Epithelial cell of prostate (primary cell): ENCODE measurements at regions not wholly inside any gene's neighbourhood (a gene's known extent, or its start where the extent isn't known, plus 50 kb on each side); places are given as distances from the start of the nearest gene placed in this dataset.
"Not testable (repeated sequence)": the region's sequence is repeated elsewhere in the genome, so short reads cannot be mapped to it uniquely, and the experiment has no call there.

Source experiments
- DNase-seq: peaks from one replicate; pipeline ENCODE4 v3.0.0-alpha.2; 2011; ENCODE audit warnings: low read depth, low spot score
- H3K27ac ChIP-seq: fragments of 450-650 bp; 2 replicates; pipeline ENCODE4 v1.5.1; 2017; ENCODE audit warnings: mild to moderate bottlenecking

DNA sequence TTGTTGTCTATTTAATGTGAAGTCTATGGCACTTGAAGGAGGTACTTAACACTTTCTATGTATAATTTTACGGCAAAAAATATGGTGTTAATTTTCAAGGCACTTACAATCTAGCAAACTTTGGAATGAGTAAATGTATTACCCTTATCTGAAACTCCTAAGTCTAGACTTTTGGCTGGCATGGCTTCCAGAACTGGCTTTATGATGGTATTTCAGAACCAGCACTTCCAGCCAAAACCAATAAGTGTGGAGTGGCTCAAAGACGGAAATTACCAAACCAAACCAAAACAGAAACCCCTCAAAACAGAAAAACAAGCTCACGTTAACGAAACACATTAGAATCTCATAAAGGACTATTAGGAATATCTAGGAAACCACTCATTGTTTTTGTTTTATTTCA lies 205.6 kb upstream of the HAND2 start:
- H3K27ac ChIP-seq = no peak overlapping the region
- no peak for DNase-seq

DNA sequence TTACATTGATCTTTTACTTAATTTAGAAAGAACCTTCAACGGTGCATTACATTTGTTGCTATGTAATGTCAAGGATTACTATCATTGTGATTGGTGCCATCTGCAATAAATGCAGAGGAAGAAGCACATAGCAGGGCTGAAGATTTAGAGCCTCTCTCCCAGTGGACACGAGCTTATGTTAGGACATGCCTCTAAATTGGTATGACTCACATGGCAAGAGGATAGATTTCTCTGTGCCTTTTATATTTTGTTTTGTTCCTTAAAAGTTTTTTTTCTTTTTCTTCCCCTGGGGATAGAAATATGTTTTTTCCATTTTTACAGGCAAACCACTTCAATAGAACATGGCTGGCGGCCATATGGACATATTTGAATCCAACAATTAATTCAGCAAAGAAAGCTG lies 205.0 kb upstream of the HAND2 start:
- DNase-seq = no peak
- H3K27ac ChIP-seq = no peak overlapping the region

DNA sequence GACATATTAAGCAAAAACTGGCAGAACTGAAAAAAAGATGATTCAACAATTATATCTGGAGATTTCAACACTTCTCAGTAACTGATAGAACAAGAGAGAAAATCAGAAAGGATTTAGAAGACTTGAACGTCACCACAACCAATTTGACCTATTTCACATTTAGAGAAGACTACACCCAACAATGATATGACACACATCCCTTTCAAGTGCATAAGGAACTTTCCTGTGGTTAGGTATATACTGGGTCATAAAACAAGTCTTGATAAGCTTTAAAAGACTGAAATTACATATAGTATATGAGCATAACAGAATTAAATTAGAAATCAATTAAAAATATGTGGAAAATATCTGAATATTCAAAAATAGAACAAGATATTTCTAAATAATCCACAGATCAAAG lies 201.2 kb upstream of the HAND2 start:
- DNase-seq = no peak
- no peak overlapping the region for H3K27ac ChIP-seq

DNA sequence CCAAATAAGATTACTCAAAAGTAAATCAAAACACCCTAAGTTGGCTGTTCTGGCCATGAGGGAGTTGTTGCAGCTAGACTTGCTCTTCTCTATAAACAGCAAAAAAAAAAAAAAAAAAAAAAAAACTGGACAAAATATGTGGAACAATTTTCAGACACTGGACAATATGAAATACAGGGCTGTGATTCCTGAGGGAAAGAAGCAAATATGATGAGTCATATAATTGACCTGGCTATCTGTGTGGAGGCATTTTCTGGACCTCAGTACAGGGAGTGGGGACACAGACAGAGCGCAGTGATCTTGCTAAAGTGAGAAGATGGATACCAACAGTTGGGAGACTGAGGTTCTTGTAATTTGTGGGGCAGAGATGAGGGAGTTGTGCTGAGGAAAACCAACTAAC lies 192.0 kb upstream of the HAND2 start:
- no peak for DNase-seq
- H3K27ac ChIP-seq = no peak overlapping the region

DNA sequence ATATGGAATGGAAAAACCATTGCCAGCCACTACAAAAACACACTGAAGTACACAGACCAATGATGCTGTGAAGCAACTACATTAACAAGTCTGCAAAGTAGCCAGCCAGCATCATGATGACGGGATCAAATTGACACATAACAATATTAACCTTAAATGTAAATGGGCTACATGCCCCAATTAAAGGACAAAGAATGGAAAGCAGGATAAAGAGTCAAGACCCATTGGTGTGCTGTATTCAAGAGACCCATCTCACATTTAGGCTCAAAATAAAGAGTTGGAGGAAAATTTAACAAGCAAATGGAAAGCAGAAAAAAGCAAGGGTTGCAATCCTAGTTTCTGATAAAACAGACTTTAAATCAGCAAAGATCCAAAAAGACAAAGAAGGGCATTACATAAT lies 188.5 kb upstream of the HAND2 start:
- not testable (repeated sequence) for DNase-seq, H3K27ac ChIP-seq

DNA sequence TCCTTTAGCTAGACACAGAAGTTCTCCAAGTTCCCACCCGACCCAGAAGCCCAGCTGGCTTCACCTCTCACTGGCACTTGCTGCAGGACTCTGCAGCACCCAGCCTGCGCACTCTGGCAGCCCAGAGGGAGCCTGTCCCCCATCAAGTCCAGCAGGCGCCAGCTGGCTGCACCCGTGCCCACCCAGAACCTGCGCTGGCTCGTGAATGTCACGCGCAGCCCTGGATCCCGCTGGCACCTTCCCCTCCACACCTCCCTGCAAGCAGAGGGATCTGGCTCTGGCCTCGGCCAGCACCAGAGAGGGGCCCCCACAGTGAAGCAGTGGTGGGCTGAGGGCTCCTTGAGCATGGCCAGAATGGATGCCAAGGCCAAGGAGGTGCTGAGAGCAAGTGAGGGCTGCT lies 187.6 kb upstream of the HAND2 start:
- H3K27ac ChIP-seq = no peak overlapping the region
- DNase-seq = no peak

DNA sequence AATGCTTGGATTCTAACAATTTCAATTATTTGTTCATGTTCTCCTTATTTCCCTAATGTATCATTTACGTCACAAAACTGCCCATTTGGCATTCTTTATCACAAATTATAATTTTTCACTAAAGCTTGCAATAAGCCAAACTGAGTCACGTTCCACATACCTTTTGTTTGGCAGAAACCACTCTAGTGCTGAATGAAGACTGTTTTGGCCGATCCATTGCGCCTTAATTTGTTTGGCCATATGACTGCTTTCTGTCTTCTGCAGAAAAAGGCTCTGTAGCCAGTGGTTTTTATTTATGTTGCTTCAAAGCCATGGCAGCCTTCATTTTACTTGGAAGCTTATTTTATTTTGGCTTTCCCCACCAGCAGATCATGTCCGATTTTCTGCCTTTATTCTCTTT lies 184.4 kb upstream of the HAND2 start:
- H3K27ac ChIP-seq = no peak overlapping the region
- no peak for DNase-seq

DNA sequence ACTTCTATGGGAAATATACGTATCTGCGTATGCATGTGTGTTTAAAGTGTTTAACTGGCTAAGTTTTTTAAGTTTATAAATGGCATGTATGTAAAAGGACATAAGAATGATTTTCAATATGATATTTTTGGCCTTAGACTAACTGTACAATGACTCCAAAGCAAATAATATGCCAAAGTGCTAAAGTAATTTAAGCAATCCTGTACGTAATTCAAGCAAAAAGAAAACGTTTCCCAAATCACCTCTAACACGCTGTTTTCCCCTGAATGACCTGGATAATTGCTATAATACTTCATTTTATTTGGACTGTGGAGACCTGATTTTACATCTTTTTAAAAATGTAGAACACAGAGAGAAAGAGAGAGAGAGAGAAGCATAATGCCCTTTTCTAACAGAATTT lies 183.0 kb upstream of the HAND2 start:
- no peak overlapping the region for H3K27ac ChIP-seq

DNA sequence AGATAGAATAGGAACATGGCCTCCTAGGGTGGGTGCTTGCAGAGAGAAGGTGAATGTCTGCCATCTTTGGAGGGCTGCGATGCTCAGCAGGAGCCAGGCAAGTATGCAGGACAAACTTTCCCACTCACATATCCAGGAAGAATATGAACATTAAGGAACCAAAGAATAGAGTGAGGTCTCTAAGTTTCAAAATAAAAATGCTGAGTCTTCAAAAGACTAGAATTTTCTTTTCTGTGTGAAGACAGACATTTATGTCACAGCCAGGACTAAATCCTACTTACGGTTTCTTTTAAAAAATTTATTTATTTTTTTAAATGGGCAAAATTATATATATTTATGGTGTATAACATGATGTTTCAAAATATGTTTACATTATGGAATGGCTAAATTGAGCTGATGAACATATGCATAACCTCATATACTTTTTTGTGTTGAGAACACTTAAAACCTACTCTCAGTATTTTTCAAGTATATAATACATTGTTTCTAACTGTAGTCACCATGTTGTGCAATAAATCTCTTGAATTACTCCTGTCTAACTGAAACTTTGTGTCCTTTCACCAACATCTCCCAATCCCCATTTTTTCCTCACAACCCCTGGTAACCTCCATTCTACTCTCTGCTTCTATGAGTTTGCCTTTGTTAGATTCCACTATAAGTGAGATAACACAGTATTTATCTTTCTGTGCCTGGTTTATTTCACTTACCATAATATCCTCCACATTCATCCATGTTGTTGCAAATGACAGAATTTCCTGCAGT lies 177.8 kb upstream of the HAND2 start:
- no peak for DNase-seq
- no peak overlapping the region for H3K27ac ChIP-seq

More for the DNA sequence above, 183.0 kb upstream of the HAND2 start:
- no peak for DNase-seq

DNA sequence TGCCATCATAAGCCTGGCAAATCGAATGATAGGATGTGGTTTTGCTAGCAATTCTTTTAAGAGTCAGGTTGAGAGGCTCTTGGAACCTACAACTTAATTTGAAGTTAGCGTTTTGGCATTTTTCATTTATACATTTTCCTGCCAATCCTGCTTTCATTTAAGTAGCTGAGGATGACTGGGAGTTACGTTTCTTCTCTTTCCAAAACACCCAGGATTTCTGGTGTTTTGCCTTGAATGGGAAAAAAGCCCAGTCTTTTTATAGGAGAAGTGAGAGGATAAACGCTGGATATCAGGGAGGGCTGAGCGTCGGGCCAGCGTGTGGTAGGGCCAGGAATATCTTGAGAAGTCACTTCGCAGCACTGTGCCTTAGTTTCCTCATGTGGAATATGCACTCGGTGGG lies 174.2 kb upstream of the HAND2 start:
- H3K27ac ChIP-seq = no peak overlapping the region

DNA sequence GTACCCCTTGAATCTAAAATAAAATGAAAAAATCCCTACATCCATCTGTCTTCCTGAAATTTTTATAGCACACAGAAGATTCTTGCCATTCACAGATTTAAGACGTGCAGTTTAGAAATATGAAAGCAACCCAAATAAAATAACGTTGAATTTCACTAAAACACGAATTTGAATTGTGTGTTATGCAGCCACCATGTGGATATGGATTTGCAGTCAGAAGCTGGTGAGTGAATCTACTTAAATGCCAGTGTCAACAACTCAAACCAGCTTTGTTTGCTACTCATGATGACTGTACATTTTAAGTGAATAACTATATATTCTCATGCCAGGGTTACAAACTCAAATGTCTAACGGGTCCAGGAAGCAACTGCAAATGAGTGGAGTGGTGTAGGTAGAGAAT lies 173.0 kb upstream of the HAND2 start:
- DNase-seq = no peak
- no peak overlapping the region for H3K27ac ChIP-seq

More for the DNA sequence above, 174.2 kb upstream of the HAND2 start:
- DNase-seq = no peak

DNA sequence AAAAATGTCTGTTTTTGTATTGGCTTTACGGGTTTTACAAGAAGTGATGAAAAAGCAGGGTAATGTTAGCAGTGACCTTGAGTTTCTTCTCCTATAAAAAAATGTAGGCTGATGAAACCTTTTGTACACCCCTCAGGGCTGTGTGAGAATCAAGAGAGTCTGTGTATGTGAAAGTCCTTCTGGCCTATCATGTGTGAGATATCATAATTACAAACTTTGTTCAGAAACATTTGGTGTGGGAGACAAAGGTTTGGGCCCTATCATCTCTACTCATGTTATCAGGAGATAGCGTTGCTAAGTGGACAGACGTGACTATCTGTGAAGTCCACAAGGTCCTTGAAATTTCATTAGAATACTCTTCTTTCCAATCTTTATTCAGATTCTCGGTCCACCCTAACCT lies 170.6 kb upstream of the HAND2 start:
- no peak overlapping the region for H3K27ac ChIP-seq
- no peak for DNase-seq

DNA sequence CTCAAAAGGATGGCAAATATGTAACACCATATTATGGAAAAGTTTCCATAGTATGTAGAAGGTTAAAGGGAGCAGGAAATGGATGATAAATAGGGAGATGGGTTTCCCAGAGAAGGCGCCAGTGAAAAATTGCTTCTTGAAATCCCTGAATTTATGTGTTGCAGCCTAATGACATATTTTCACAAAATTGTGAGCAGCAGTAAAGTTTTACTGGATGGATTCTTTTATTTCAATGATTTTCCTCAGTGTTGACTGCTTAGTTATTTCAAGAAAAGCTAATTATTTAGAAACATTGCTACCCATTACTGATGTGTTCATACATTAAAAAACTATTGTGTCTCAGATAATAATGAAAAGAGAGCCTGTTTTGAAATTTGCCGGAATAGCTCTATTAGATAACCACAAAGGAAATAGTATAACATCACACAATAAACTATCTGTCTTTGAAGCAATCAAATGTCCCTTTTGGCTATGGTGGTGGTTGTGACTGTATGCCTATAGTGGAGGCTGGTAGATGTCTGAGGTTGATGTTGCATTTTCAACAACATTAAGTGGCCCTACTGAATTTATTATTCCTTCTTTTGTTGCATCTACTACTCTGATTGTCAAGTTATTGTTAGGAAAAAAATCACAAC lies 169.9 kb upstream of the HAND2 start:
- no peak for DNase-seq
- H3K27ac ChIP-seq = no peak overlapping the region

DNA sequence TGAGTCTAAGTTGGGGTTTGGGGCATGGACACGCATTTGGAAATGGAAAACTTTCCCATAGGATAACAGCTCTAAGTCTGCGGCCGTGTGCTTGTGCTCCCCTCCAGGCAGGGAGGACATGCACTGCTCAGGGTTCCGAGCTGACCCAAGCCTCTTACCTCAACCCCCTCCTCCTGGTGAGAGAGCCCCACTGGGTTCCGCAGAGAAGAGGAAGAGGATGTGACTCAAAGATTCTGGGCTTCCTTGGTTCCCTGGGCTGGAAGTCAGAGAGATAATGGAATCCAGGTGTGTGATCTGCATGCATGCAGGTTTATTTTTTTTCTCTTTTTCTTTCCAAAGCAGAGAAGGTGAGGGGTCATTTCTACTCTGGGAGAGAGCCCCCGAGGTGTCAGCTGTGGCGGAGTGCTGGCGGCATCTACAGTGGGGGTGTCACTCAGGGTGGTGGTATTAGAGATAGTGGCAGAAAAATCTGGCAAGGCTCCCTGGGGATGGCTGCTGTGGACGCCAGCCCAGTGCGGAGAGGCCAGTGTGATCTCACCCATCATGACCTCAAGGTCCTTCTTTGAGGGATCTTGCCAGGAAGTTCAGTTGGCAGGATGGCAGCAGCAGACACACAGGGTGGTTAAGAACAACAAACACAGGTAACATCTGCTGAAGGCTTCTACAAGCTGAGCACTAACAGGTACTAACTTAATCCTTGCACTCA lies 168.7 kb upstream of the HAND2 start:
- DNase-seq = no peak
- no peak overlapping the region for H3K27ac ChIP-seq

DNA sequence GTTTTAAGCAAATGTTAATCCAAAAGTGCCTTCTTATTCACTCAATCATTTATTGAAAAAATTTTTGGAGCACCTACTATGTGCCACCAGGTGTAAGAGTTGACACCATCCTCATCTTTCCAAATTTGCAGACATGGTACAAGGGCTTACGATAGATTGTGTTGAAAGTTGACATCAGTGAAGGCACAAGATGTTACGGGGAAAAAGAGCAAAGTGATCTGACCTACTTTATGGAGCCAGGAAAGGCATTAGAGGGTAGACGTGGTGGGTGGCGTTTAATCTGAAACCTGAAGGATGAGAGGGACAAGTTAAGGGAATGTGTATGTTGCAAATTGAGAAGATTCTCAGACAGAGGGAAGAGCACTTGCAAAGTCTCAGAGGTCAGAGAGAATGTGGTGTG lies 167.8 kb upstream of the HAND2 start:
- no peak overlapping the region for H3K27ac ChIP-seq
- no peak for DNase-seq

DNA sequence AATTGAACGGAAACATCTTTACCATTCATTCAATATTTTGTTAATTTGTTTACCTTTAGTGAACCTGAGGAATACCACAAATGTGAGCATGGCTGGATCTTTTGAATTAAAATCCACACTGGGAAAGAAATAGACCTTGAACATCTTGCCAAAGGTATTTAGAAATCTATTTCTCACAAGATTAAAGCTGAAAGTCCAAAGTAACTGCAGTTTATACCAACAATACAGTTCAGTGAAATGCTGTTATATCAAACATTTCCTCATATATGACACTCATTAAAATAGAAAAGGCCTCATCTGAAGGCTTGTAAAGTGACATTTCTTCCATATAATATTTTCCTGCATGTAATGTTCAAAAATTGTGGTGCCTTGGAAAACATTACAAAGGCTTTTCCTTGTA lies 166.5 kb upstream of the HAND2 start:
- no peak for DNase-seq
- no peak overlapping the region for H3K27ac ChIP-seq

DNA sequence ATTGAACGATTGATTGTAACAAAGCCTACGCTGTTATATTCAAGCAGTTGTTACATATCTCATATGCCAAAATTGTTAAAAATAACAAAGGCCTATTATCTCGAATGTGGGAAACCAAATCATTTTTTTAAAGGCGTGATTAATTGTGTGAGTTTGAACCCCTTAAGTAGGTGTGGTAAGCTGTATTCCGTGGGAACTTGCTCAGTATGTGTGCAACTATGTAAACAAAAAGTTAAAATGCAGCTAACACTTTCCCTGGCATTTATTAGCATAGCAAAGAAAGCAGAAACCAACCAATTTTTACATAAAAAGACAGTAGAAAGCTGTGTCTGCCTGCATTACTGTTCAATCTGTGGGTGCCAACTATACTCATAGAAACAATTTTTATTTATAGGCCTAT lies 166.0 kb upstream of the HAND2 start:
- no peak for DNase-seq
- H3K27ac ChIP-seq = no peak overlapping the region

DNA sequence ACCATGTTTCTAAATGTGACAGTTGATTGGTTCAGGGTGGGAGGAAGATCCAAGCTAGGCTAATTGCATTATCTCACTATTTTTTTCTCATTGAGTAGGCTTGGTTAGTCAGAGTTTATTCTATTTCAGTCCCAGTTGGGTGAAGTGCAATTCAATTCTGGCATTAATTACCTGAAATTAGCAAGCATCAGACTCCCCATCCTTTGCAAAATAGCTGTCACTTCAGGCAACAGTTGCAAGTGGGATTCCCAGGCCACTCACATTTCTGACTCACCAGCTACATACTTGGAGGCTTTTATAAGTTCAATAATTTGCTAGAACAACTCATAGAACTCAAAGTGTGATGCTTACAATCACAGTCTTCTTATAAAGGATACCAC lies 155.8 kb upstream of the HAND2 start:
- H3K27ac ChIP-seq = no peak overlapping the region
- DNase-seq = no peak

DNA sequence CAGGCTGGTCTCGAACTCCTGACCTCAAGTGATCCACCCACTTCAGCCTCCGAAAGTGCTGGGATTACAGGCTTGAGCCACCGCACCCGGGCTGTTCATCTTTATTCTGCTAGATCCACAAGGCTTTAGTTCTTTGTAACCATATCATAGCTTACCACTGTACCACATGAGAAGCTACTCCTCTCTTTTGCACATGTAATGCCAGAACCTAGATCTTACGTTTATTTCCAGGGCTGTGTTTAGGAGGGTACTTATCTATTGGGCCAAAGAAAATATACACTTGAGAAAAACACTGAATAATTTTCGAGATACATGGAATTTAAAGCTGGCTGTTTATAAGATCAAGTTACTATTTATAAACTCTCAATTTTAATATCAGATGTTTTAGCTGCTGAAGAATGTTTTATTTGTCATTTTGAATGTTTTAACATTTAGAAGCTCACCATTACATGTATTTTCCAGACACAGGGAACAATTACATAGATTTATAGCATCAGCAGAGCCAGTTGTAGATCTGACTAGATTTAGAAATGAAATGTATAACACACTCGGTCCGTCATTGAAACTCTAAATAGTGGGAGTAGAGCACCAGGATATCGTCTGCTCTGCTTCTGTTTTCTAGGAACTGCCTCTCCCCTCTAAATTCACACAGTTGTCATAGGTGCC lies 155.3 kb upstream of the HAND2 start:
- H3K27ac ChIP-seq = no peak overlapping the region
- no peak for DNase-seq

DNA sequence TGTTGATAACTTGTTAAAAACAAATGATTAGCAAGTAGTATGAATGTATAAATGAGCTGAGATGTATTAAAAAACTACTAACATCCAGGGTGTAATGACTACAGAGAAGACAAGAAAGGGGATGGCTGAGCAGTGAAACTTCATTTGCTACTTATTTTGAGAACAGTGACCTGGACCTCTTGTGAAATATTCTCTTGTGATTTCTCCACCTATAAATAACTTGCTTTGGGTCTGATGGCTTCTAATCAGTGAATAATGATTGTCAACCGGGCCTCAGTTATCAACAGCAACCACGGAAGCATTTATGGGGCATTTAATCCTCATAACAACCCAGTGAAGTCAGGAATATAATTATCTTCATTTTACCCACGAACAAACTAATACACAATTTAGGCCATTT lies 154.2 kb upstream of the HAND2 start:
- DNase-seq = no peak
- no peak overlapping the region for H3K27ac ChIP-seq

DNA sequence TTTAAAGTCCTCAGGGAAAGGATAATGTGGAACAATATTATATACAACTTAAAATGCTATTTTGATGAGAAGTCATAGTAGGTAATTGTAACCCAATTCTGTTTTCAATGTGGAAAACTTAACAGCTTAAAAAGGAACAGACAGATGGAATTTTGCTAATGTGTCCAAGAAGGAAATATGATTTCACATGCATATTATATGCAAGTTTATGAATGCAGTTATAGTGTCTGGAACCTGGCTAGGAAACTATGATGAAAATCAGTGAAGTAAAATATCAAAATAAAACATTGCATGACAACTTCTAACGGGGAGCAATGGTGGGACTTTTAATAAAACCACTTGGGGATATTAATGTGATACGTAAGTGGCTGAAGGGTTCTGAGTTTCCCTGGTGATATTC lies 152.6 kb upstream of the HAND2 start:
- no peak for DNase-seq
- no peak overlapping the region for H3K27ac ChIP-seq
